Left ventricle myocardium inferior (tissue), 1 donor: ENCODE measurements at regions not wholly inside any gene's neighbourhood (a gene's known extent, or its start where the extent isn't known, plus 50 kb on each side); places are given as distances from the start of the nearest gene placed in this dataset.

ENCODE experiments used
- DNase-seq: peaks from one replicate; pipeline ENCODE4 v3.0.0-alpha.2; 2020
- H3K27ac ChIP-seq: fragments of 200-600 bp; replicated peaks from 2 replicates; pipeline ENCODE4 v1.8.0; 2021
- H3K27me3 ChIP-seq: fragments of 200-600 bp; 2 replicates; pipeline ENCODE4 v1.8.0; 2021; ENCODE audit warnings: low read depth
- H3K36me3 ChIP-seq: fragments of 200-600 bp; 2 replicates; pipeline ENCODE4 v1.8.0; 2021
- H3K4me1 ChIP-seq: fragments of 200-600 bp; 2 replicates; pipeline ENCODE4 v1.8.0; 2021
- H3K4me3 ChIP-seq: fragments of 200-600 bp; 2 replicates; pipeline ENCODE4 v1.8.0; 2021; ENCODE audit warnings: mild to moderate bottlenecking, moderate library complexity
- H3K9me3 ChIP-seq: fragments of 200-600 bp; replicated peaks from 2 replicates; pipeline ENCODE4 v1.8.0; 2021
- intact Hi-C: fragments of 100-400 bp; cut with micrococcal nuclease; formaldehyde crosslinking; loops from one replicate; pipeline ENCODE4 v1.11.0; 2022
- TF ChIP-seq, protein P1 (sequence below): fragments of 200-600 bp; IDR thresholded peaks from 2 replicates; pipeline ENCODE4 v1.8.0; 2021; ENCODE audit warnings: antibody characterized with exemption, mild to moderate bottlenecking, borderline replicate concordance
- donor health status: DM: no; HTN: yes; CAD: no; lungs with severe emphysema.

DNA sequence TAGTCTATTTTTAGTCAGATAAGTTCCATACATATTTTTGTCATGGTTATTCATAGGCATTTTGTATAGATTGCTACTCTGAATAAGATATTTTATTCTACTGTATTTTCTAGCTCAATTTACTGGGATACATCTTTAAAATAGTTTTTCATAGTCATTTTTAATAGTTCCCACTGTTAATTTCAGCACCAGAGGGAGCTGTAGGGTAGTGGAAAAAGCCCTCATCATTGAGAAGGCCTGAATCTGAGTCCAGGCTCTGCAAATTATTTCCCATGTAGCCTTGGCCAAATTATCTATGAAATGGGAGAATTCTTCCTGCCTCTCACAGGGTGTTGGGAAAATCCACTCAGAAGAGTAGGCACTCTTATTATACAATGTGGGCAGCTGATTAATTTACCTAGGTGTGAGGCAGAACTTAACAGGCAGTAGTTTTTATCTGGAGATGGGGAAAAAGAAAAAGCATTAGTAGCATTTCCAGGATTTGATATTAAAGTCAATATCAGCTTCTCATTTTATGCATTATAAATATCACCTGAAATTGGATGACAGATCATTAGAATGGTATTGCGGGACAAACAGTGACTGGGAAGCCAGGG is 102.9 kb upstream of the PAQR3 start:
- no peaks in the 10 kb centered on the region for H3K4me1 ChIP-seq
- no peak overlapping the region for H3K4me3 ChIP-seq
- no peaks in the 10 kb centered on the region for H3K36me3 ChIP-seq
- H3K9me3 ChIP-seq: no peaks in the 10 kb centered on the region
- H3K27me3 ChIP-seq: no peaks in the 10 kb centered on the region
- TF ChIP-seq, protein P1, sequence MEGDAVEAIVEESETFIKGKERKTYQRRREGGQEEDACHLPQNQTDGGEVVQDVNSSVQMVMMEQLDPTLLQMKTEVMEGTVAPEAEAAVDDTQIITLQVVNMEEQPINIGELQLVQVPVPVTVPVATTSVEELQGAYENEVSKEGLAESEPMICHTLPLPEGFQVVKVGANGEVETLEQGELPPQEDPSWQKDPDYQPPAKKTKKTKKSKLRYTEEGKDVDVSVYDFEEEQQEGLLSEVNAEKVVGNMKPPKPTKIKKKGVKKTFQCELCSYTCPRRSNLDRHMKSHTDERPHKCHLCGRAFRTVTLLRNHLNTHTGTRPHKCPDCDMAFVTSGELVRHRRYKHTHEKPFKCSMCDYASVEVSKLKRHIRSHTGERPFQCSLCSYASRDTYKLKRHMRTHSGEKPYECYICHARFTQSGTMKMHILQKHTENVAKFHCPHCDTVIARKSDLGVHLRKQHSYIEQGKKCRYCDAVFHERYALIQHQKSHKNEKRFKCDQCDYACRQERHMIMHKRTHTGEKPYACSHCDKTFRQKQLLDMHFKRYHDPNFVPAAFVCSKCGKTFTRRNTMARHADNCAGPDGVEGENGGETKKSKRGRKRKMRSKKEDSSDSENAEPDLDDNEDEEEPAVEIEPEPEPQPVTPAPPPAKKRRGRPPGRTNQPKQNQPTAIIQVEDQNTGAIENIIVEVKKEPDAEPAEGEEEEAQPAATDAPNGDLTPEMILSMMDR: peak; percentile 69
- H3K27ac ChIP-seq: no peak overlapping the region
- intact Hi-C loops: no loop called here
- no peak for DNase-seq

DNA sequence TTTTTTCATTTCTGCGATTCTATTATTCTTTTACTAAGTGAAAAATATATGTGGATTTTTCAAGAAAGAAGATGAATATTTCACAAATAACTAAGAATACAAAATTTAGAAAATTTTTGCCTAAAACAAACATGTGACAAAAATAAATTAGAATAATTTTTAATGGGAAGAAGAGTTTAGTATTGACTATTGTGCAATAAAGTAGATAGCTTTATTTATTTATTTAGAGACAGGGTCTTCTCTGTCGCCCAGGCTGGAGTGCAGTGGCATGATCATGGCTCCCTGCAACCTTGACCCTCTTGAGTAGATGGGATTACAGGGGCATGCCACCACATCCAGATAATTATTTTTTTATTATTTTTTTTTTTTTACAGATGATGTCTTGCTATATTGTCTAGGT is 95.3 kb upstream of the PAQR3 start:
- Histone ChIP-seq H3K27me3 (no peaks in the 10 kb centered on the region), H3K27ac (no peak overlapping the region), H3K9me3 (no peaks in the 10 kb centered on the region), H3K36me3 (no peaks in the 10 kb centered on the region), H3K4me1 (peaks cover 9% of the 10 kb centered on the region), H3K4me3 (no peak overlapping the region)
- no peak for DNase-seq
- TF ChIP-seq, protein P1: no peak
- intact Hi-C loops: no loop called here

DNA sequence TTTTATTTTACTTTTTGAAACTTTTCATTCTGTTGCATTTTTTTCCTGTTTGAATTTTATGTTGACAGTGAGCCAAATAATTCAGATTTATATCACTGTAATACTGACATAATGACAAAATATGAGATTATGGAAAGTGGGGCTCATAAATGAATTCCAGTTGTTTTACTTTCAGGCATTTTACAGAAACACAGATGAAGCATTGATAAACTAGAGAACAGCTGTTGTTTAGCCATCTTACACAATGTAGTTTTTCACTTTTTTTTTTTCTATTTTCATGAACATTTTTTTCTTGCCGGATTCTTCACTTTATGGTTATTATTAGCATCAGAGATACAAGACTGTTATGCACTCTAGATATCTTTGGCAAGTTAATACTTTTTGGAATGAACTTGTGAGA is 91.7 kb upstream of the PAQR3 start:
- no peaks in the 10 kb centered on the region for H3K9me3 ChIP-seq
- intact Hi-C loops: no loop called here
- H3K36me3 ChIP-seq: no peaks in the 10 kb centered on the region
- TF ChIP-seq, protein P1: no peak
- peaks cover 9% of the 10 kb centered on the region for H3K4me1 ChIP-seq
- H3K27ac ChIP-seq: no peak overlapping the region
- no peak overlapping the region for H3K4me3 ChIP-seq
- DNase-seq: no peak
- no peaks in the 10 kb centered on the region for H3K27me3 ChIP-seq

DNA sequence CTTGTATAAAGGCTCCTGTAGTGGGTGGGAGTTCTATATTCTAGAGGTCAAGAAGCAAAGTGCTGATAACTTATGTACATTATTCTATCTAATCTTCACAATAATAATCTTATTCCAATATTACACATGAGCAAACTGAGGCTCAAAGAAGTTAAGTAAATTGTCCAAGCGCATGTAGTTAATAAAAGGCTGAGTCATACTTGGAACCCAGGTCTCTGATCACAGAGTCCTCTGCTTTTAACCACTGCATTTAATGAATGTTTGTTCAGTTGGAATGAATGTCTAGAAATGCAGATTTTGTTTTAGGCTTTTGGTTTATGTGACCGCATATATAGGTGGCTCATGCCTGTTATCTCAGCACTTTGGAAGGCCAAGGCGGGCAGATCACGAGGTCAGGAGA is 88.4 kb upstream of the PAQR3 start:
- intact Hi-C loops: no loop called here
- no peaks in the 10 kb centered on the region for H3K36me3 ChIP-seq
- H3K4me1 ChIP-seq: peaks cover 9% of the 10 kb centered on the region
- no peak overlapping the region for H3K4me3 ChIP-seq
- H3K9me3 ChIP-seq: no peaks in the 10 kb centered on the region
- no peak for DNase-seq
- H3K27ac ChIP-seq: no peak overlapping the region
- no peaks in the 10 kb centered on the region for H3K27me3 ChIP-seq
- TF ChIP-seq, protein P1: no peak

DNA sequence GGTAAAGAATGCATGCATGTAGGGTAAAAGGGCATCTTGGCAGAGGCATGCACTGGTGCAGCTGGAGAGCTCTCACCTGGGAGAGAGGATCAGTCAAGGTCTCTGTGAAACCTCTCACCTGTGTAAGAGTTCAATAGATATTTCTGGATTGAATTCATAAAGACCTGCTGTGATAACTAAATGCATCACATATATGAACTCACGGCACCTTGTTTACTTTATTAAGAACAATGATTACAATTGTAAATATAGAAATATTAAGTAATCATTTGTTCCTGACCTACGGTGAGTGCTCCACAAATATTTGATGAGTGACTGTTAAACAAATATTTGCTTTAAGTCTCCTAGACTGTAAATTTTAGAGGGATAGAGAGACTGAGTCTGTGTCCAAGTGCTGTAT is 85.9 kb upstream of the PAQR3 start:
- Histone ChIP-seq H3K27me3 (no peaks in the 10 kb centered on the region), H3K36me3 (no peaks in the 10 kb centered on the region), H3K9me3 (no peaks in the 10 kb centered on the region), H3K27ac (no peak overlapping the region), H3K4me1 (no peaks in the 10 kb centered on the region), H3K4me3 (no peak overlapping the region)
- DNase-seq: no peak
- TF ChIP-seq, protein P1: no peak
- intact Hi-C loops: no loop called here
